ENCODE measurements at regions not wholly inside any gene's neighbourhood (a gene's known extent, or its start where the extent isn't known, plus 50 kb on each side); places are given as distances from the start of the nearest gene placed in this dataset.

DNA sequence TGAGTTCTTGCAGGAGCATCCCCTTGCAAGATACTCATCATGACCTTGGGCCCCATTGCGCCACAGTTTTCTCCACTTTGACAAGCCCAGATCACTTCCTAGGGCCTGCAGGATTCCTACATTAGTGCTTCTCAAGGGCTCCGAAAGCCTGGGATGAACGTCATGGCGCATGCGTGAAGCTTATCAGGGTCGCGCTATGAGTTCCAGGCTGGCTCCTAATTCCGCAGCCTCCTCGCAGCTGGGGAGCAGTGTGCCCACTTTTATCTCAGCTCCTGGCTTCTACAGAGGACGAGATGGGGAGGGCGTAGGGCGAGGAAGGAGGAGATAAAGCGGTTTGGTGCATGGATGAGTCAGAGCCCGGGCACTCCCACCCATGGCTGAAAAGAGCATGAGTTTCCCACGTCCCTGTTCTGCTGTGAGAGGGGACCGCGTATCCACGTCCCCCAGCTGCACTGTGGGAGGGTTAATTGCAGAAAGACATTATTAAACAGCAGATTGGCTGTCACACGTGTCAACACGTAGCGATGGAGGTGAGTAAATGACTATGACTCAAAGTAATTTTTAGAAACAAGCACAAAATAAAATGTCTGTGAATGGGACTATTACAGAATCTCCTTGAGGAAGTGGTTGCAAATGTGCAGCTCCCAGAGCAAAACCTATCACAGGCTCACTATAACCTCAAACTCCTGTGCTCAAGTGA, 72.9 kb upstream of the DSP start:
- Histone ChIP-seq H2AFZ (ENCODE audit: low read depth) (peak overlapping the region; percentile 88), H3K9me2 (no peaks in the 10 kb centered on the region), H3K4me2 (peak overlapping the region; percentile 75), H3K79me2 (ENCODE audit: insufficient read depth) (no peaks in the 10 kb centered on the region), H3F3A (replicated peaks; ENCODE audit: insufficient read depth) (peaks cover 3% of the 10 kb centered on the region), H3K27ac (ENCODE audit: low read depth in 2 of 2, low read length in 1 of 2) (no peak overlapping the region), H3K4me3 (ENCODE audit: low read depth in 2 of 2, low read length in 1 of 2) (peak overlapping the region; percentile 41 to 49), H3K9ac (peak overlapping the region; percentile 14; the same call in 1 of the 2 replicates), H4K20me1 (ENCODE audit: insufficient read depth) (no peaks in the 10 kb centered on the region), H3K4me1 (ENCODE audit: control insufficient read depth in 1 of 2, insufficient read depth in 2 of 2, low read depth in 1 of 2, low read length in 1 of 2) (peaks cover 0 to 6% of the 10 kb centered on the region in 2 experiments; a peak in 2 of 4 replicates), H3K36me3 (replicated peaks in 1 of 2; ENCODE audit: control insufficient read depth in 1 of 2, insufficient read depth in 2 of 2, low read length in 1 of 2) (no peaks in the 10 kb centered on the region), H3K9me3 (no peaks in the 10 kb centered on the region), H3K27me3 (ENCODE audit: insufficient read depth) (no peaks in the 10 kb centered on the region)
- CTCF ChIA-PET, result interaction anchor here (0.7 kb wide), 1 partner anchor 147 kb away, joined by 3 read pairs; no protein-coding TSS in a partner anchor
- peak; percentile 50 for TF ChIP-seq NRF1 (IDR thresholded peaks at IDR 0.05; ENCODE audit: low read depth, low read length)
- TF ChIP-seq, protein P1, sequence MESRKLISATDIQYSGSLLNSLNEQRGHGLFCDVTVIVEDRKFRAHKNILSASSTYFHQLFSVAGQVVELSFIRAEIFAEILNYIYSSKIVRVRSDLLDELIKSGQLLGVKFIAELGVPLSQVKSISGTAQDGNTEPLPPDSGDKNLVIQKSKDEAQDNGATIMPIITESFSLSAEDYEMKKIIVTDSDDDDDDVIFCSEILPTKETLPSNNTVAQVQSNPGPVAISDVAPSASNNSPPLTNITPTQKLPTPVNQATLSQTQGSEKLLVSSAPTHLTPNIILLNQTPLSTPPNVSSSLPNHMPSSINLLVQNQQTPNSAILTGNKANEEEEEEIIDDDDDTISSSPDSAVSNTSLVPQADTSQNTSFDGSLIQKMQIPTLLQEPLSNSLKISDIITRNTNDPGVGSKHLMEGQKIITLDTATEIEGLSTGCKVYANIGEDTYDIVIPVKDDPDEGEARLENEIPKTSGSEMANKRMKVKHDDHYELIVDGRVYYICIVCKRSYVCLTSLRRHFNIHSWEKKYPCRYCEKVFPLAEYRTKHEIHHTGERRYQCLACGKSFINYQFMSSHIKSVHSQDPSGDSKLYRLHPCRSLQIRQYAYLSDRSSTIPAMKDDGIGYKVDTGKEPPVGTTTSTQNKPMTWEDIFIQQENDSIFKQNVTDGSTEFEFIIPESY (IDR thresholded peaks at IDR 0.05; ENCODE audit: borderline replicate concordance, low read depth), result no peak
- TF ChIP-seq FOSL2 (IDR thresholded peaks at IDR 0.05; ENCODE audit: borderline replicate concordance, low read depth), result peak; percentile 60; the same call in 1 of the 2 replicates
- TF ChIP-seq GATA2 (CRISPR knock-in tag; IDR thresholded peaks at IDR 0.05), result peak; percentile 23; the same call in 1 of the 2 replicates
- POLR2A ChIA-PET, result no interaction called here
- DNase-seq, result peak; percentile 75
- 9% methylated on average over 18 of the region's 21 CpGs for WGBS (ENCODE audit: low lambda C conversion rate)

DNA sequence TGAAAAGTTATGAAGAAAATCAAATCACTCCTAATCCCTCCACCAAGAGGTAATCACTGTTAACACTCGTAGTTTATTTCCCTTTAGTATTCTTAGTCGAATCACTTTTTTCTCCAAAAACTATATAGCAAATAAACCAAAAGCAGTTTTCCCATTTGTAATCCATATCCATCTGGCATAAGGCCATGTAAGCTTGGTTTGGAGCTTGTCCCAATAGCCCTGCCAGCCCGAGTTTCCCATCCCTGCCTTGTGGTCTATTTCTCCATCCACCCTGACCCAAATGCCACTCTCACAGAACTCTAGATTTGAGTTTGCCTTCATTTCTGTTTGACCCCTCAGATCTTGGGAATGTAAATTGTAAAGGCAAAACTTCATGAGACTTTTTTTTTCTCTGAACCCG, 71.8 kb upstream of the DSP start:
- Histone ChIP-seq H3K27me3 (ENCODE audit: insufficient read depth) (no peaks in the 10 kb centered on the region), H3K79me2 (ENCODE audit: insufficient read depth) (no peaks in the 10 kb centered on the region), H3F3A (replicated peaks; ENCODE audit: insufficient read depth) (peaks cover 3% of the 10 kb centered on the region), H3K27ac (ENCODE audit: low read depth in 2 of 2, low read length in 1 of 2) (no peak overlapping the region), H3K4me2 (no peak overlapping the region), H3K36me3 (replicated peaks in 1 of 2; ENCODE audit: control insufficient read depth in 1 of 2, insufficient read depth in 2 of 2, low read length in 1 of 2) (no peaks in the 10 kb centered on the region), H3K4me1 (ENCODE audit: control insufficient read depth in 1 of 2, insufficient read depth in 2 of 2, low read depth in 1 of 2, low read length in 1 of 2) (peaks cover 0 to 6% of the 10 kb centered on the region in 2 experiments; a peak in 2 of 4 replicates), H2AFZ (ENCODE audit: low read depth) (no peak overlapping the region), H4K20me1 (ENCODE audit: insufficient read depth) (no peaks in the 10 kb centered on the region), H3K4me3 (ENCODE audit: low read depth in 2 of 2, low read length in 1 of 2) (no peak overlapping the region), H3K9me3 (no peaks in the 10 kb centered on the region), H3K9ac (no peak overlapping the region), H3K9me2 (no peaks in the 10 kb centered on the region)
- 42% methylated on average over 4 of the region's 4 CpGs for WGBS (ENCODE audit: low lambda C conversion rate)
- DNase-seq, result no peak
- ChIA-PET POLR2A (no interaction called here), CTCF (no interaction called here)
- TF ChIP-seq JUND (IDR thresholded peaks at IDR 0.05), result no peak
- TF ChIP-seq CHD2 (IDR thresholded peaks at IDR 0.05; ENCODE audit: low read length, partially characterized antibody), result no peak
- TF ChIP-seq SMC3 (IDR thresholded peaks at IDR 0.05; ENCODE audit: low read depth, low read length), result no peak
- no peak for TF ChIP-seq RXRA (IDR thresholded peaks at IDR 0.05; ENCODE audit: borderline replicate concordance, low read depth)
- TF ChIP-seq, protein P2, sequence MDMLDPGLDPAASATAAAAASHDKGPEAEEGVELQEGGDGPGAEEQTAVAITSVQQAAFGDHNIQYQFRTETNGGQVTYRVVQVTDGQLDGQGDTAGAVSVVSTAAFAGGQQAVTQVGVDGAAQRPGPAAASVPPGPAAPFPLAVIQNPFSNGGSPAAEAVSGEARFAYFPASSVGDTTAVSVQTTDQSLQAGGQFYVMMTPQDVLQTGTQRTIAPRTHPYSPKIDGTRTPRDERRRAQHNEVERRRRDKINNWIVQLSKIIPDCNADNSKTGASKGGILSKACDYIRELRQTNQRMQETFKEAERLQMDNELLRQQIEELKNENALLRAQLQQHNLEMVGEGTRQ (IDR thresholded peaks at IDR 0.05; ENCODE audit: borderline replicate concordance, low read depth, low read length), result no peak
- TF ChIP-seq, protein P3, sequence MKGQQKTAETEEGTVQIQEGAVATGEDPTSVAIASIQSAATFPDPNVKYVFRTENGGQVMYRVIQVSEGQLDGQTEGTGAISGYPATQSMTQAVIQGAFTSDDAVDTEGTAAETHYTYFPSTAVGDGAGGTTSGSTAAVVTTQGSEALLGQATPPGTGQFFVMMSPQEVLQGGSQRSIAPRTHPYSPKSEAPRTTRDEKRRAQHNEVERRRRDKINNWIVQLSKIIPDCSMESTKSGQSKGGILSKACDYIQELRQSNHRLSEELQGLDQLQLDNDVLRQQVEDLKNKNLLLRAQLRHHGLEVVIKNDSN (IDR thresholded peaks at IDR 0.05; ENCODE audit: borderline replicate concordance, low read depth), result no peak
- no peak for TF ChIP-seq FOSL2 (IDR thresholded peaks at IDR 0.05; ENCODE audit: borderline replicate concordance, low read depth)
- TF ChIP-seq TEAD4 (IDR thresholded peaks at IDR 0.05; ENCODE audit: borderline replicate concordance, insufficient read depth), result no peak
- TF ChIP-seq, protein P4, sequence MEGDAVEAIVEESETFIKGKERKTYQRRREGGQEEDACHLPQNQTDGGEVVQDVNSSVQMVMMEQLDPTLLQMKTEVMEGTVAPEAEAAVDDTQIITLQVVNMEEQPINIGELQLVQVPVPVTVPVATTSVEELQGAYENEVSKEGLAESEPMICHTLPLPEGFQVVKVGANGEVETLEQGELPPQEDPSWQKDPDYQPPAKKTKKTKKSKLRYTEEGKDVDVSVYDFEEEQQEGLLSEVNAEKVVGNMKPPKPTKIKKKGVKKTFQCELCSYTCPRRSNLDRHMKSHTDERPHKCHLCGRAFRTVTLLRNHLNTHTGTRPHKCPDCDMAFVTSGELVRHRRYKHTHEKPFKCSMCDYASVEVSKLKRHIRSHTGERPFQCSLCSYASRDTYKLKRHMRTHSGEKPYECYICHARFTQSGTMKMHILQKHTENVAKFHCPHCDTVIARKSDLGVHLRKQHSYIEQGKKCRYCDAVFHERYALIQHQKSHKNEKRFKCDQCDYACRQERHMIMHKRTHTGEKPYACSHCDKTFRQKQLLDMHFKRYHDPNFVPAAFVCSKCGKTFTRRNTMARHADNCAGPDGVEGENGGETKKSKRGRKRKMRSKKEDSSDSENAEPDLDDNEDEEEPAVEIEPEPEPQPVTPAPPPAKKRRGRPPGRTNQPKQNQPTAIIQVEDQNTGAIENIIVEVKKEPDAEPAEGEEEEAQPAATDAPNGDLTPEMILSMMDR (IDR thresholded peaks at IDR 0.05), result no peak
- no peak for TF ChIP-seq NRF1 (IDR thresholded peaks at IDR 0.05; ENCODE audit: low read depth, low read length)
- no peak for TF ChIP-seq POLR2AphosphoS5 (IDR thresholded peaks at IDR 0.05; ENCODE audit: low read depth, low read length)
- TF ChIP-seq, protein P1 (IDR thresholded peaks at IDR 0.05; ENCODE audit: borderline replicate concordance, low read depth), result no peak
- TF ChIP-seq EZH2phosphoT487 (IDR thresholded peaks at IDR 0.05; ENCODE audit: borderline replicate concordance, low read depth), result no peak
- TF ChIP-seq MXI1 (IDR thresholded peaks at IDR 0.05; ENCODE audit: low read depth, low read length), result no peak
- no peak for TF ChIP-seq ELF1 (IDR thresholded peaks at IDR 0.05)
